Neuronal stem cell (in vitro differentiated cells): ENCODE measurements at regions not wholly inside any gene's neighbourhood (a gene's known extent, or its start where the extent isn't known, plus 50 kb on each side); places are given as distances from the start of the nearest gene placed in this dataset.

Experiments
- DNase-seq: peaks from one replicate; pipeline ENCODE4 v3.0.0-alpha.2; 2013; ENCODE audit warnings: low spot score
- H2AFZ ChIP-seq: one replicate; pipeline ENCODE4 v1.6.1; 2013; ENCODE audit warnings: mild to moderate bottlenecking, low read length, inconsistent platforms
- H2AK5ac ChIP-seq: 2 replicates; pipeline ENCODE4 v1.6.1; 2013; ENCODE audit warnings: low read depth, mild to moderate bottlenecking, inconsistent platforms, low read length, moderate library complexity, mixed read lengths
- H2BK120ac ChIP-seq: 2 replicates; pipeline ENCODE4 v1.6.1; 2013; ENCODE audit warnings: low read depth, mild to moderate bottlenecking, inconsistent platforms, low read length, moderate library complexity, mixed read lengths
- H2BK12ac ChIP-seq: one replicate; pipeline ENCODE4 v1.6.1; 2013; ENCODE audit warnings: low read length, inconsistent platforms
- H2BK15ac ChIP-seq: 2 replicates; pipeline ENCODE4 v1.6.1; 2013; ENCODE audit warnings: mild to moderate bottlenecking, low read length, inconsistent platforms, mixed read lengths
- H2BK5ac ChIP-seq: one replicate; pipeline ENCODE4 v1.6.1; 2013; ENCODE audit warnings: inconsistent platforms, mild to moderate bottlenecking, low read length, moderate library complexity
- H3K14ac ChIP-seq: one replicate; pipeline ENCODE4 v1.6.1; 2013; ENCODE audit warnings: low read length, inconsistent platforms
- H3K18ac ChIP-seq: 2 replicates; pipeline ENCODE4 v1.6.1; 2013; ENCODE audit warnings: low read length, inconsistent platforms
- H3K23ac ChIP-seq: 2 replicates; pipeline ENCODE4 v1.6.1; 2013; ENCODE audit warnings: low read depth, mild to moderate bottlenecking, mixed read lengths, low read length, inconsistent platforms; ENCODE audit not compliant: poor library complexity
- H3K27ac ChIP-seq: replicated peaks from 3 replicates; pipeline ENCODE4 v1.5.1; 2013; ENCODE audit warnings: low read length, inconsistent platforms
- H3K27me3 ChIP-seq, 3 experiments: 2 replicates each; pipeline ENCODE4 v1.6.1; 2013; ENCODE audit warnings: low read length in 3 of 3, mild to moderate bottlenecking in 2 of 3, inconsistent platforms in 1 of 3, low read depth in 1 of 3, mixed read lengths in 1 of 3, moderate library complexity in 1 of 3; ENCODE audit not compliant: control insufficient read depth in 3 of 3, insufficient read depth in 3 of 3
- H3K36me3 ChIP-seq, 2 donors: replicated peaks in 1 of 2; 2 replicates each; pipeline ENCODE4 v1.6.1; 2013; ENCODE audit warnings: low read length in 2 of 2; ENCODE audit not compliant: control insufficient read depth in 2 of 2, insufficient read depth in 2 of 2
- H3K4ac ChIP-seq: 2 replicates; pipeline ENCODE4 v1.6.1; 2013; ENCODE audit warnings: inconsistent platforms, mild to moderate bottlenecking, low read length, moderate library complexity
- H3K4me1 ChIP-seq, 2 donors: 1 replicate in 1 of 2; 2 replicates in 1 of 2; pipeline ENCODE4 v1.6.1; 2013; ENCODE audit warnings: low read length in 2 of 2, low read depth in 1 of 2; ENCODE audit not compliant: control insufficient read depth in 2 of 2, insufficient read depth in 1 of 2
- H3K4me2 ChIP-seq: one replicate; pipeline ENCODE4 v1.6.1; 2013; ENCODE audit warnings: mild to moderate bottlenecking, low read length, inconsistent platforms; ENCODE audit not compliant: insufficient read depth, poor library complexity, severe bottlenecking
- H3K4me3 ChIP-seq, 2 donors: 2 replicates each; pipeline ENCODE4 v1.5.1; 2013; ENCODE audit warnings: low read length in 2 of 2, mild to moderate bottlenecking in 2 of 2, inconsistent platforms in 1 of 2, moderate library complexity in 1 of 2
- H3K79me1 ChIP-seq: one replicate; pipeline ENCODE4 v1.6.1; 2013; ENCODE audit warnings: low read depth, mild to moderate bottlenecking, inconsistent platforms, low read length, moderate library complexity
- H3K9ac ChIP-seq: one replicate; pipeline ENCODE4 v1.6.1; 2013; ENCODE audit warnings: mild to moderate bottlenecking, low read depth, low read length, inconsistent platforms; ENCODE audit not compliant: poor library complexity
- H3K9me3 ChIP-seq, 2 donors: replicated peaks in 1 of 2; 2 replicates each; pipeline versions ENCODE3 to v1.6.1; 2013; ENCODE audit warnings: low read length in 2 of 2, mild to moderate bottlenecking in 2 of 2, inconsistent platforms in 1 of 2, low read depth in 1 of 2, mixed read lengths in 1 of 2, moderate library complexity in 1 of 2; ENCODE audit not compliant: control insufficient read depth in 2 of 2, insufficient read depth in 1 of 2
- H4K8ac ChIP-seq: one replicate; pipeline ENCODE4 v1.6.1; 2013; ENCODE audit warnings: low read depth, mild to moderate bottlenecking, inconsistent platforms, low read length, moderate library complexity
- H4K91ac ChIP-seq: one replicate; pipeline ENCODE4 v1.6.1; 2013; ENCODE audit warnings: low read length, low read depth, mild to moderate bottlenecking, inconsistent platforms; ENCODE audit not compliant: poor library complexity
- WGBS, 2 donors: extraction: QIAGEN DNeasy Blood & Tissue Kit; methylation state at CpG; one replicate each; pipeline ENCODE4 v1.1.7; 2013; ENCODE audit warnings: missing lambda C conversion rate in 2 of 2, mixed read lengths in 1 of 2; ENCODE audit not compliant: insufficient read length in 2 of 2, insufficient replicate concordance in 1 of 2; ENCODE audit errors: extremely low coverage in 2 of 2; 5-methylcytosine and 5-hydroxymethylcytosine counted together

- Histone ChIP-seq H2BK5ac (no peak overlapping the region), H3K23ac (no peak overlapping the region), H3K18ac (no peak overlapping the region), H3K9ac (no peak overlapping the region), H2BK15ac (no peak overlapping the region), H3K4me2 (no peak overlapping the region), H3K36me3 (no peaks in the 10 kb centered on the region), H3K9me3 (peaks cover 0 to 5% of the 10 kb centered on the region in 2 donors), H2BK12ac (no peak overlapping the region), H2AFZ (no peak overlapping the region), H2BK120ac (no peak overlapping the region), H3K4me1 (peaks cover 0 to 3% of the 10 kb centered on the region in 2 donors), H3K79me1 (no peaks in the 10 kb centered on the region), H3K4ac (no peak overlapping the region), H2AK5ac (no peak overlapping the region), H4K8ac (no peak overlapping the region), H3K14ac (no peak overlapping the region), H3K27ac (no peak overlapping the region), H4K91ac (no peak overlapping the region), H3K4me3 (no peak overlapping the region), H3K27me3 (no peaks in the 10 kb centered on the region)
- DNase-seq: no peak
- whole genome bisulfite sequencing, 2 donors: no CpG with 5 or more reads among the region's 4 CpGs
Measured at GRCh38 chr3:40801284-40801741, 276.6 kb downstream of the ZNF621 start.

- Histone ChIP-seq H3K79me1 (no peaks in the 10 kb centered on the region), H2BK120ac (no peak overlapping the region), H4K91ac (no peak overlapping the region), H3K18ac (no peak overlapping the region), H3K4me2 (no peak overlapping the region), H3K4me3 (no peak overlapping the region), H3K9me3 (peaks cover 0 to 3% of the 10 kb centered on the region in 2 donors), H3K4ac (no peak overlapping the region), H2AK5ac (no peak overlapping the region), H2BK5ac (no peak overlapping the region), H4K8ac (no peak overlapping the region), H3K23ac (no peak overlapping the region), H2BK12ac (no peak overlapping the region), H3K9ac (no peak overlapping the region), H3K4me1 (peaks cover 0 to 3% of the 10 kb centered on the region in 2 donors), H3K27ac (no peak overlapping the region), H2AFZ (no peak overlapping the region), H3K14ac (no peak overlapping the region), H2BK15ac (no peak overlapping the region), H3K36me3 (no peaks in the 10 kb centered on the region), H3K27me3 (no peaks in the 10 kb centered on the region)
- DNase-seq: no peak
- WGBS, 2 donors: no CpG with 5 or more reads among the region's 2 CpGs
Measured at GRCh38 chr3:40803311-40803710, 278.6 kb downstream of the ZNF621 start.

- WGBS, 2 donors: no CpG with 5 or more reads among the region's 2 CpGs
- Histone ChIP-seq H3K9ac (no peak overlapping the region), H4K91ac (no peak overlapping the region), H3K4me3 (no peak overlapping the region), H3K18ac (no peak overlapping the region), H3K4ac (no peak overlapping the region), H2AFZ (no peak overlapping the region), H3K36me3 (no peaks in the 10 kb centered on the region), H3K23ac (no peak overlapping the region), H3K27me3 (no peaks in the 10 kb centered on the region), H3K14ac (no peak overlapping the region), H2AK5ac (no peak overlapping the region), H2BK5ac (no peak overlapping the region), H2BK15ac (no peak overlapping the region), H2BK12ac (no peak overlapping the region), H2BK120ac (no peak overlapping the region), H3K4me2 (no peak overlapping the region), H3K9me3 (no peaks in the 10 kb centered on the region), H4K8ac (no peak overlapping the region), H3K79me1 (no peaks in the 10 kb centered on the region), H3K4me1 (peaks cover 0 to under 1% of the 10 kb centered on the region in 2 donors), H3K27ac (no peak overlapping the region)
- DNase-seq: no peak
Measured at GRCh38 chr3:40805456-40805855, 280.7 kb downstream of the ZNF621 start.

- H3K27ac ChIP-seq: no peak overlapping the region
- H2BK15ac ChIP-seq: no peak overlapping the region
- no peak overlapping the region for H3K18ac ChIP-seq
- H2BK5ac ChIP-seq: no peak overlapping the region
- no peaks in the 10 kb centered on the region for H3K27me3 ChIP-seq
- no peak for DNase-seq
- no peak overlapping the region for H3K14ac ChIP-seq
- no peak overlapping the region for H2AK5ac ChIP-seq
- no peak overlapping the region for H3K4me3 ChIP-seq
- H3K79me1 ChIP-seq: no peaks in the 10 kb centered on the region
- H3K4me1 ChIP-seq: no peaks in the 10 kb centered on the region
- no peak overlapping the region for H3K4ac ChIP-seq
- H3K23ac ChIP-seq: no peak overlapping the region
- no peak overlapping the region for H2BK12ac ChIP-seq
- H3K9me3 ChIP-seq: no peaks in the 10 kb centered on the region
- no peak overlapping the region for H2BK120ac ChIP-seq
- no peak overlapping the region for H3K4me2 ChIP-seq
- no peak overlapping the region for H2AFZ ChIP-seq
- no peak overlapping the region for H4K91ac ChIP-seq
- no peak overlapping the region for H3K9ac ChIP-seq
- H4K8ac ChIP-seq: no peak overlapping the region
- H3K36me3 ChIP-seq: no peaks in the 10 kb centered on the region
Measured at GRCh38 chr3:40810813-40811212, 286.1 kb downstream of the ZNF621 start.
